Choroid plexus epithelial cell (primary cell): ENCODE measurements at regions not wholly inside any gene's neighbourhood (a gene's known extent, or its start where the extent isn't known, plus 50 kb on each side); places are given as distances from the start of the nearest gene placed in this dataset.

Experiments used
- DNase-seq: peaks from one replicate; pipeline ENCODE4 v3.0.0-alpha.2; 2010; ENCODE audit warnings: low read depth
- H3K4me3 ChIP-seq: 2 replicates; pipeline ENCODE4 v1.5.1; 2011; ENCODE audit warnings: low read depth, mild to moderate bottlenecking, control low read depth, low read length, moderate library complexity
- CTCF ChIP-seq: conservative IDR thresholded peaks from 2 replicates; pipeline ENCODE4 v1.5.1; 2011; ENCODE audit warnings: low read depth, mild to moderate bottlenecking, control low read depth, inconsistent platforms, low read length, moderate library complexity

- no peak for DNase-seq
- TF ChIP-seq CTCF: no peak
- no peak overlapping the region for H3K4me3 ChIP-seq
These were observed 62.6 kb upstream of the TMCC3 start for GRCh38 chr12:94712815-94713515.

- no peak overlapping the region for H3K4me3 ChIP-seq
- DNase-seq: no peak
- TF ChIP-seq CTCF: peak; percentile 51
These were observed 60.6 kb upstream of the TMCC3 start for GRCh38 chr12:94710933-94711332.

- TF ChIP-seq CTCF: no peak
- H3K4me3 ChIP-seq: no peak overlapping the region
- DNase-seq: peak; percentile 96
These were observed 57.5 kb upstream of the TMCC3 start for GRCh38 chr12:94707892-94708291.

GRCh38 chr12:94707036-94707435 is 56.7 kb upstream of the TMCC3 start:
- no peak for DNase-seq
- no peak overlapping the region for H3K4me3 ChIP-seq
- TF ChIP-seq CTCF: no peak

GRCh38 chr12:94706250-94706661 is 55.9 kb upstream of the TMCC3 start:
- TF ChIP-seq CTCF: no peak
- peak; percentile 47 for DNase-seq

GRCh38 chr12:94705676-94706075 is 55.3 kb upstream of the TMCC3 start:
- no peak for TF ChIP-seq CTCF
- H3K4me3 ChIP-seq: no peak overlapping the region
- no peak for DNase-seq

More at GRCh38 chr12:94706250-94706661, 55.9 kb upstream of the TMCC3 start:
- no peak overlapping the region for H3K4me3 ChIP-seq
